Mammary epithelial cell (primary cell): ENCODE measurements at regions not wholly inside any gene's neighbourhood (a gene's known extent, or its start where the extent isn't known, plus 50 kb on each side); places are given as distances from the start of the nearest gene placed in this dataset.

Source experiments
- CTCF ChIP-seq, 2 donors: IDR thresholded peaks in 1 of 2; conservative IDR thresholded peaks in 1 of 2; 2 replicates each; pipeline ENCODE4 v1.5.1; 2011 to 2012; ENCODE audit warnings: inconsistent platforms in 2 of 2, low read length in 2 of 2, mild to moderate bottlenecking in 2 of 2, control low read depth in 1 of 2, low read depth in 1 of 2; ENCODE audit not compliant: insufficient read depth in 1 of 2; ENCODE audit errors: extremely low read depth in 1 of 2
- EZH2 ChIP-seq: IDR thresholded peaks from 2 replicates; pipeline ENCODE4 v1.6.1; 2012; ENCODE audit warnings: low read length, inconsistent platforms, borderline replicate concordance

- TF ChIP-seq CTCF (conservative IDR thresholded peaks at IDR 0.05 in 1 of 2, IDR thresholded peaks at IDR 0.05 in 1 of 2; ENCODE audit: extremely low read depth in 1 of 2, insufficient read depth in 1 of 2, low read depth in 1 of 2, low read length in 2 of 2) (no peak), EZH2 (no peak)
Measured at GRCh38 chr7:4325732-4326131, 356.4 kb upstream of the FOXK1 start.
